Femur (tissue), 1 donor: ENCODE measurements at regions not wholly inside any gene's neighbourhood (a gene's known extent, or its start where the extent isn't known, plus 50 kb on each side); places are given as distances from the start of the nearest gene placed in this dataset.

ENCODE experiments used
- DNase-seq: peaks from one replicate; pipeline ENCODE4 v3.0.0-alpha.2; 2017

DNA sequence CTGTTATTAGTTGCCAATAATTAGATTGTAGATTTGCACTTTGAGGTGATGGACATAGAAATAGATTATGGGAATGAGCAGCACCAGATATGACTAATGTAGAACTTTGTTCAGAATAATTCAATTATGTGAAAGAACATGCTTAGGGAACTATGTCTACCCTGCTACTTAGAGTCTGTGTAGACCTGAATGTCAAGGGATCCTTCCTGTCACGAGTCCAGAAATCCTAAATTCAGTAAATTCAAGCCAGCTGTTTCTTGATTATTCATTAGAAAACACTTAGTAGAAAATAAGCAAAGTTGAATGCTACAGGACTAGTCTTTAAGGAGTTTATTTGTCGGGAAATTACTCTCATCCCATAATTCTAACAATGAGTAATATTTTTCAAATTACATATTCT is 887.3 kb upstream of the SEMA6A start:
- DNase-seq, result no peak

- no peak for DNase-seq
Measured at GRCh38 chr5:117461403-117461802, 886.8 kb upstream of the SEMA6A start.

GRCh38 chr5:117457656-117458055 is 883.0 kb upstream of the SEMA6A start:
- DNase-seq, result no peak

- DNase-seq, result no peak
Measured at GRCh38 chr5:117456866-117457470, 882.3 kb upstream of the SEMA6A start.

- no peak for DNase-seq
Measured at GRCh38 chr5:117455236-117456233, 880.9 kb upstream of the SEMA6A start.

DNA sequence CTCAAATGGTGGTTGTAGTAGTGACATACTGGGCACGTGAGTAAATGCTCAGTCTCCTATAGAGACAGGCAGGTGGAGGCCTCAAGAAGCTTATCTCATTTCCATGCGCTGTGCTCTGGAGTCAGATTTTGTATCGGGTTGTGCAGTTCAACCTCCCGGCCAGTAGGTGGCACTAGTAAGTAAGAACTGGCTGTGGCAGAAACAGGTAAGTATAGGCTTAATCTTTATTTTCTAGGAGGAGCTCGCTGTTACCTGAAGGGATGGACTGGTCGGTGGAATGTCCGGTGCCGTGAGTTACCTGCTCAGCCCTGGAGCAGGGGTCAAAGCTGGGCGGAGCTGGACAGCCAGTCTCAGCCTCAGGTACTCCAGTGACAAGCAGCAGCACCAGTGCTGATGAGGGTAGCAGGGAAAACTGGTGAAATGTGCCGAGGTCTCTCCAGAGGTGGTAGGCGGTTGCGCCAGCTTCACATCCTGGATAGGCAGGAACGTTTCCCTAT is 880.1 kb upstream of the SEMA6A start:
- DNase-seq, result peak; percentile 24

DNA sequence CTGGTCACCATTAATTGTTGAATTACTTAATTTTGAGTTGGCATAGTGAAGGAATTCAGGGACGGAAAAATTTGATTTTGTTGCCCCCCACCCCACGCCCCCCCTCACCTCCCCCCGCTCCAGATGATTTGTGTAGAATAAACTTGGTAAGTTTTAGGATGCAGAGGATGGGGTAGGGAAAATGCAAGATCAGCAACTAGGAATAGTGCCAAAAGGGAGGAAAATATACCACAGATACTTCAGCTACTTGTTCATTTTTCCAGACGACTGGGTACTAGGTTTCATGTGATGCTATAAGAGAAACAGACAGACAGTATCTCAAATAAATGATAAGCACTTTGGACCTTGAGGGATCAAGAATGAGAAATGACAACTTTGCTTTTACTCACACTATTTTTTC is 862.2 kb upstream of the SEMA6A start:
- DNase-seq, result no peak

DNA sequence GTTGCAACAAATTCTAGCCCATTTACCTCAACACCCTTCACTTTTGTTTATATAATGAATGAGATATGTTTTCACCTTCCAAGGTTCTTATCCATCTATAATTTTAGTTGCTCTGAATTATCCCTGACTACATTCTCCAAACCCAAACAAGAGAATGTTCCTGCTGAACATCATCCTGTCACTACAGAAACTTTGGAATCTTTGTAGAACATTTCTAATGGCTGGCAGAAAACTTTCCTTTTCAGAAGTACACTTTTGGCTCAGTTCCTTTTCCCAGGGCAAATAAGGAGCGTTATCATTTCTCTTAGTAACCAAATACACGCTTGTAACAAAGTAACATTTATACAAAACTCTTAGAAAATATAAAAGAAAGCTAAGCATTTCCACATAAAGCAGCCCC is 860.6 kb upstream of the SEMA6A start:
- no peak for DNase-seq

DNA sequence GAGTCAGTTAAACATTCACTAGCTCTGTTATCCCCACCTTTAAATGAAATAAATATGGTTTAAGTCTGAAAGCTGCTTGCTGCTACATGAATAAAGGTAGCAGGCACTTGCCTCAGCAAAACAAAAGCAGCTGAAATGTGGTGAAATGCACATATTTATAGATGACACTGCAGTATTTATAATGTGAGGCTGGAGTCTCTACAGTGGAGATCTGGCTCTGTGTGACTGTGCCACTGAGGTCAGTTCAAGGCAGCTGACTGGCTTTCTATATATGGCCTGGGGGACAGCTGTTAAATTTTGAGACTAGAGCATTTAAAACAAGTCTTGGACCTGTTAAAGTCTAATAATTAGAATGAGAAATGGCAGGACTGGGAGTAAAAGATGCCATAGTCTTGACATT is 859.6 kb upstream of the SEMA6A start:
- no peak for DNase-seq

GRCh38 chr5:117433818-117434217 is 859.2 kb upstream of the SEMA6A start:
- DNase-seq, result no peak

GRCh38 chr5:117431091-117431490 is 856.5 kb upstream of the SEMA6A start:
- DNase-seq, result no peak

DNA sequence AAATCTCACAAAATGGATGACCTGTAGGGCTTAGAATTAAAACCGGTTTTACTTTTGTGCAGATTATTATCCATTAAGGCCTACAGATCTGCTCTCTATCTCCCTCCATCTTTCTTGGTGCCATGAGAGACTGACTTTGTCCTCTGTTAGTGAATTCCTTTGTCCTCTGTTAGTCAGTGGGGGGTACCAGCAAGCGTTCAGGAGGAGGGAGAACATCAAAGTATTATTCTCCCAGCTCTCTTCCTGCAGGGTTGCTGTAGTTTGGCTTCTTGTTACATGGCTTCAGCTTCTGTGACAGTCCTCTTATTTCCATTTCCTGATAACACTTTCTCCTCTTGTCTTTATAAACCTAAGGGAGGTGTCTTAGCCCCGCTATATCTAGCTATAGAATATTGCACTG is 850.5 kb upstream of the SEMA6A start:
- DNase-seq, result no peak

DNA sequence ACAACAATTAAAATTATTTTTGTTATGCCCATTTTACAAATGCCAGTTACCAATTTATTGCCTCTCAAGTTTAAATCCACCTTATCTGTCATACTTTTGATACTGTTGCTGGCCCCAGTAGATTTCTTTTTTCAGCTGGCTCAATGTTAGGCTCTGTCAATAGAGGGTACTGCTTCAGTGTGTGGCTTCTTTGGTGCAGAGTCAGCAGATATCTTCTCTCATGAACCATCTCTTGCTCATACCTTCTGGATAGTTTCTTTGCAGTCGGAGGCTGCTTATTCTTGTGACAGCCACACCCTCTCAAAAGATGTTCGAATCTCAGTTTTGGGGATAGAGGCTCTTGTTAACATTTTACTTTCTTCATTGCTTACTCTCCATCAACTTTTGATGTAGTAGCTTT is 849.9 kb upstream of the SEMA6A start:
- DNase-seq, result no peak

GRCh38 chr5:117417501-117417900 is 842.9 kb upstream of the SEMA6A start:
- DNase-seq, result no peak

- DNase-seq, result no peak
Measured at GRCh38 chr5:117414926-117415325, 840.3 kb upstream of the SEMA6A start.

DNA sequence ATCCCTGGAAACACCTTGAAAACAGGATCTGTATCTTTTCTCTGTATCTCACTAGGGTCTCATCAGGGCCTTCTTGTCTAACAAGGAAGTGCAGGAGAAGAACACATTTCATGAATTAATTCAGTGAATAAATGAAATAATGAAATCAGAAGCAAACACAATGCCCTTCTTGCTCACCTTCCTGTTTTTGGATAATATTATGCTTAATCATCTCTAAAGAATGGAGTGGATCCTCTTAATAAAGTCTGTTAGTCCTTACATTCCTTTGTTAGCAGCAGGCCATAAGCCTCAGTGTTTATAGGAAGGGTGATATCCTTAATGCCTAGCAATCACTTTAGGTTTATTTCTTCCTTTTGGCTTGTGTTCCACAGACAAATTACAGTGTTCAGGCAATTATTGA is 837.1 kb upstream of the SEMA6A start:
- DNase-seq, result no peak

- no peak for DNase-seq
Measured at GRCh38 chr5:117405197-117405596, 830.6 kb upstream of the SEMA6A start.

- DNase-seq, result no peak
Measured at GRCh38 chr5:117394506-117395157, 820.0 kb upstream of the SEMA6A start.

DNA sequence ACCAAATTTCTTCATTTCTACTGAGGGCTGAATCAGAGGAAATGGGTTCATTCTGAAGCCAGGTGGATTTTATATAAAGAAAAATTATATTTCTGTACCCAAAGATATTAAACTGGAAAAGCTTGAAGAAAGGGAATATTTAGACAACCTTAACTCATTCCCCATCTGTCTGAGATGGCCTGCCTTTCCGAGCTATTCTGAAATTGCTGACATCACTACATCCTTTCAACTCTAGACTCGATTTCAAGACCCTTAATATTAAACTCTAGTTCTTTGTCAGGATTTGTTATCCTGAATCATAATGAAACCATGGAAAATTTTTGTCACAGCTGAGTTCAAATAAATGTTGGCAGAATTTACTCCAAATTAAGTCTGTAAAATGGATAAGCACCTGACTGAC is 818.5 kb upstream of the SEMA6A start:
- no peak for DNase-seq

- DNase-seq, result no peak
Measured at GRCh38 chr5:117380316-117380715, 805.7 kb upstream of the SEMA6A start.

DNA sequence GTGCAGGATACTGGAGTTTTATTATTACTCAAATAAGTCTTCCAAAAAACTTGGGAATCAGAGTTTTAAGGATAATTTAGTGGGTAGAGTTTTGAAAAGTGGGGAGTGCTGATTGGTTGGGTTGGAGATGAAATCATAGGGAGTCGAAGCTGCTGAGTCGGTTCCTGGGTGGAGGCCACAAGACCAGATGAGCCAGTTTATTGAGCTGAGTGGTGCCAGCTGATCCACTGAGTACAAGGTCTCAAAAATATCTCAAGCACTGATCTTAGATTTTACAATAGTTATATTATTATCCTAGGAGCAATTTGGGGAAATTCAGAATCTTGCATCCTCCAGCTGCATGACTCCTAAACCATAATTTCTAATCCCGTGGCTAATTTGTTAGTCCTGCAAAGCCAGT is 804.9 kb upstream of the SEMA6A start:
- no peak for DNase-seq

- no peak for DNase-seq
Measured at GRCh38 chr5:117376748-117377147, 802.1 kb upstream of the SEMA6A start.

GRCh38 chr5:117359895-117360294 is 785.3 kb upstream of the SEMA6A start:
- DNase-seq, result no peak

DNA sequence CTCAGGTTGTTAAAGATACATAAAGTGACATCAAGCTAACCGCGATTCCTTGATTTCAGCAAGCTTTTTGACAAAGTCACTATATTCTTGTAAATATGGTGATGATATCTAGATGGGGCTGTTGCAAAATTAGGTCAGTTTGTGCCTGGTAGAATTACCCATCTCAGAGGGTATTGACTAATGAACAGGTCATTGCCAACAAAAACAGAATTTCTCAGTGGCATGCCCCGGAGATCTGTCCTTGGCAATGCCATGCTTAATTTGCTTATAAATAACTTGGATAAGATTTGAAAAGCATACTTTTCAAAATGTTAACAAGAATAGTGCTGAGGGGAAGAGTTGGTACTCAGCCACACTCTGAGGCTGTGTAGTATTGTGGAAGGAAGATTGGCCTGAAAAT is 783.3 kb upstream of the SEMA6A start:
- DNase-seq, result no peak
